H1 (cell line): ENCODE measurements at regions not wholly inside any gene's neighbourhood (a gene's known extent, or its start where the extent isn't known, plus 50 kb on each side); places are given as distances from the start of the nearest gene placed in this dataset.

Experiments
- CTCF ChIA-PET: fragments of 300-600 bp; sonication (Branson Sonifier 250); formaldehyde crosslinking; loops from one replicate; lab custom pipeline; 2021; ENCODE audit not compliant: partially characterized antibody; lab: Charles Lee
- POLR2A ChIA-PET: fragments of 300-600 bp; sonication (Branson Sonifier 250); formaldehyde crosslinking; loops from one replicate; lab custom pipeline; 2021; ENCODE audit warnings: inconsistent platforms; ENCODE audit not compliant: partially characterized antibody; lab: Charles Lee
- DNase-seq, 2 experiments: peaks; one replicate each; pipeline versions ENCODE4 v3.0.0 to v3.0.0-alpha.2; 2010 to 2022; ENCODE audit warnings: low spot score in 2 of 2, low read depth in 1 of 2, mixed read lengths in 1 of 2
- FAIRE-seq: peaks from 2 replicates; lab custom pipeline; 2011; peaks lifted over from hg19 to GRCh38; lab: Jason Lieb, UNC
- H2AFZ ChIP-seq: 2 replicates; pipeline ENCODE4 v1.8.1; 2012; ENCODE audit warnings: low read length, inconsistent platforms
- H2AK5ac ChIP-seq: 2 replicates; pipeline ENCODE4 v1.6.1; 2013; ENCODE audit warnings: low read depth, low read length
- H2BK120ac ChIP-seq: replicated peaks from 2 replicates; pipeline ENCODE3; 2013; ENCODE audit warnings: low read depth, low read length, inconsistent platforms
- H2BK12ac ChIP-seq: 2 replicates; pipeline ENCODE4 v1.6.1; 2013; ENCODE audit warnings: low read depth, low read length
- H2BK15ac ChIP-seq: 2 replicates; pipeline ENCODE4 v1.6.1; 2013; ENCODE audit warnings: low read length
- H2BK20ac ChIP-seq: 2 replicates; pipeline ENCODE4 v1.6.1; 2013; ENCODE audit warnings: low read length
- H2BK5ac ChIP-seq: 2 replicates; pipeline ENCODE4 v1.6.1; 2013; ENCODE audit warnings: low read depth, low read length
- H3K14ac ChIP-seq: 2 replicates; pipeline ENCODE4 v1.6.1; 2013; ENCODE audit warnings: inconsistent platforms; ENCODE audit not compliant: insufficient read length
- H3K18ac ChIP-seq: 2 replicates; pipeline ENCODE4 v1.6.1; 2013; ENCODE audit warnings: low read length; ENCODE audit errors: extremely low read depth
- H3K23ac ChIP-seq: 2 replicates; pipeline ENCODE4 v1.6.1; 2013; ENCODE audit warnings: inconsistent platforms; ENCODE audit not compliant: insufficient read length
- H3K23me2 ChIP-seq: 2 replicates; pipeline ENCODE4 v1.6.1; 2013; ENCODE audit warnings: low read depth, low read length
- H3K27ac ChIP-seq: 2 replicates; pipeline ENCODE4 v1.6.1; 2011; ENCODE audit warnings: low read depth, low read length, inconsistent platforms
- H3K27me3 ChIP-seq, 4 experiments: replicated peaks in 1 of 4; 1 replicate in 1 of 4; 2 replicates in 3 of 4; pipeline versions ENCODE4 v1.6.1 to v1.8.1; 2011 to 2013; ENCODE audit warnings: low read length in 3 of 4, mild to moderate bottlenecking in 3 of 4, inconsistent platforms in 2 of 4, mixed read lengths in 2 of 4, moderate library complexity in 1 of 4; ENCODE audit not compliant: control insufficient read depth in 3 of 4, insufficient read depth in 3 of 4; ENCODE audit errors: extremely low read depth in 1 of 4
- H3K36me3 ChIP-seq, 4 experiments: 2 replicates each; pipeline versions ENCODE4 v1.6.1 to v1.8.1; 2011 to 2013; ENCODE audit warnings: mild to moderate bottlenecking in 4 of 4, low read length in 3 of 4, moderate library complexity in 2 of 4, control low read depth in 1 of 4, inconsistent platforms in 1 of 4; ENCODE audit not compliant: insufficient read depth in 4 of 4, control insufficient read depth in 2 of 4
- H3K4ac ChIP-seq: replicated peaks from 2 replicates; pipeline ENCODE3; 2013; ENCODE audit warnings: low read length, low read depth, mixed read lengths, inconsistent platforms; ENCODE audit not compliant: insufficient read length
- H3K4me1 ChIP-seq, 4 experiments: replicated peaks in 1 of 4; 1 replicate in 1 of 4; 2 replicates in 3 of 4; pipeline versions ENCODE4 v1.6.1 to v1.8.1; 2011 to 2013; ENCODE audit warnings: low read length in 3 of 4, inconsistent platforms in 2 of 4, mixed read lengths in 1 of 4; ENCODE audit not compliant: insufficient read depth in 4 of 4, control insufficient read depth in 3 of 4
- H3K4me2 ChIP-seq, 2 experiments: 2 replicates each; pipeline versions ENCODE4 v1.6.1 to v1.8.1; 2011 to 2013; ENCODE audit warnings: low read depth in 2 of 2, low read length in 2 of 2, control low read depth in 1 of 2, inconsistent platforms in 1 of 2, mild to moderate bottlenecking in 1 of 2; ENCODE audit not compliant: insufficient read depth in 1 of 2
- H3K4me3 ChIP-seq, 4 experiments: fragments of 200-600, 300-600 bp in 1 of 4; sonication (generic), shearing (Covaris generic), sonication (Bioruptor Twin) in 1 of 4; 2 replicates each; pipeline versions ENCODE4 v1.5.1 to v1.8.1; 2011 to 2016; ENCODE audit warnings: low read length in 4 of 4, low read depth in 3 of 4, control low read depth in 2 of 4, inconsistent platforms in 2 of 4, mild to moderate bottlenecking in 2 of 4, mixed read lengths in 1 of 4, moderate library complexity in 1 of 4; ENCODE audit not compliant: insufficient read depth in 2 of 4; ENCODE audit errors: extremely low read depth in 1 of 4
- H3K56ac ChIP-seq: replicated peaks from 2 replicates; pipeline ENCODE3; 2013; ENCODE audit warnings: low read depth, mild to moderate bottlenecking, mixed read lengths, low read length, inconsistent platforms; ENCODE audit not compliant: insufficient read length
- H3K79me1 ChIP-seq: 2 replicates; pipeline ENCODE4 v1.6.1; 2013; ENCODE audit warnings: low read depth, low read length, control low read depth
- H3K79me2 ChIP-seq, 2 experiments: 2 replicates each; pipeline versions ENCODE4 v1.6.1 to v1.8.1; 2012 to 2013; ENCODE audit warnings: low read length in 2 of 2, mild to moderate bottlenecking in 2 of 2, inconsistent platforms in 1 of 2; ENCODE audit not compliant: insufficient read depth in 2 of 2, control insufficient read depth in 1 of 2
- H3K9ac ChIP-seq, 4 experiments: replicated peaks in 1 of 4; 1 replicate in 1 of 4; 2 replicates in 3 of 4; pipeline versions ENCODE4 v1.6.1 to v1.8.1; 2011 to 2013; ENCODE audit warnings: low read depth in 3 of 4, low read length in 3 of 4, control low read depth in 2 of 4, mild to moderate bottlenecking in 2 of 4, moderate library complexity in 2 of 4, inconsistent platforms in 1 of 4; ENCODE audit errors: extremely low read depth in 1 of 4
- H3K9me3 ChIP-seq, 2 experiments: 2 replicates each; pipeline versions ENCODE4 v1.6.1 to v1.8.1; 2012 to 2013; ENCODE audit warnings: mild to moderate bottlenecking in 2 of 2, moderate library complexity in 2 of 2, control low read depth in 1 of 2, inconsistent platforms in 1 of 2, low read depth in 1 of 2, low read length in 1 of 2, mixed read lengths in 1 of 2; ENCODE audit not compliant: insufficient read depth in 2 of 2
- H4K20me1 ChIP-seq, 2 experiments: replicated peaks in 1 of 2; 2 replicates each; pipeline versions ENCODE3 to v1.8.1; 2011 to 2013; ENCODE audit warnings: inconsistent platforms in 2 of 2, low read length in 2 of 2, mild to moderate bottlenecking in 1 of 2; ENCODE audit not compliant: insufficient read depth in 2 of 2, control insufficient read depth in 1 of 2
- H4K5ac ChIP-seq: 2 replicates; pipeline ENCODE4 v1.6.1; 2013; ENCODE audit warnings: low read length, low read depth, mixed read lengths, inconsistent platforms; ENCODE audit not compliant: insufficient read length
- H4K8ac ChIP-seq: 2 replicates; pipeline ENCODE4 v1.8.0; 2013; ENCODE audit warnings: mild to moderate bottlenecking, moderate library complexity, low read length, inconsistent platforms; ENCODE audit not compliant: insufficient read depth; ENCODE audit errors: extremely low read depth
- H4K91ac ChIP-seq: replicated peaks from 2 replicates; pipeline ENCODE3; 2013; ENCODE audit warnings: low read length, mixed read lengths, inconsistent platforms; ENCODE audit not compliant: insufficient read length
- CHD1 ChIP-seq: IDR thresholded peaks from 2 replicates; pipeline ENCODE4 v1.6.1; 2012; ENCODE audit warnings: low read depth, low read length, improper control_type of control experiment
- CREB1 ChIP-seq: IDR thresholded peaks from 2 replicates; pipeline ENCODE4 v1.6.1; 2012; ENCODE audit warnings: inconsistent platforms
- HDAC6 ChIP-seq: IDR thresholded peaks from one replicate; pipeline ENCODE4 v1.7.1; 2012; ENCODE audit warnings: low read depth, mild to moderate bottlenecking, inconsistent platforms, low read length, moderate library complexity
- WGBS, 2 experiments: shearing (Covaris generic) in 1 of 2; methylation state at CpG; one replicate each; pipeline versions ENCODE4 v1.1.6 to v1.1.7; 2013 to 2015; ENCODE audit warnings: low lambda C conversion rate in 2 of 2, mixed read lengths in 2 of 2, inconsistent platforms in 1 of 2, low coverage in 1 of 2, missing lambda C conversion rate in 1 of 2; ENCODE audit not compliant: insufficient replicate concordance in 2 of 2, insufficient coverage in 1 of 2, insufficient read length in 1 of 2; ENCODE audit errors: extremely low coverage in 1 of 2, missing lambda C conversion rate in 1 of 2; 5-methylcytosine and 5-hydroxymethylcytosine counted together

GRCh38 chr5:117414926-117415325 lies 840.3 kb upstream of the SEMA6A start:
- no peak overlapping the region for H4K8ac ChIP-seq
- TF ChIP-seq HDAC6 = no peak
- no peak for TF ChIP-seq CHD1
- no peak for TF ChIP-seq CREB1
- no peak overlapping the region for H2BK20ac ChIP-seq
- no peak for FAIRE-seq
- no peak overlapping the region for H3K18ac ChIP-seq
- H2AFZ ChIP-seq = no peak overlapping the region
- H2BK12ac ChIP-seq = no peak overlapping the region
- H4K5ac ChIP-seq = no peak overlapping the region
- no peak overlapping the region for H2AK5ac ChIP-seq
- H3K14ac ChIP-seq = no peak overlapping the region
- no peak overlapping the region for H3K4me2 ChIP-seq
- no peak overlapping the region for H3K56ac ChIP-seq
- no peaks in the 10 kb centered on the region for H3K79me1 ChIP-seq
- ChIA-PET CTCF (interaction anchor here (0.6 kb wide), 1 partner anchor 62 kb away, joined by 3 read pairs; no protein-coding TSS in a partner anchor), POLR2A (no interaction called here)
- no peak overlapping the region for H3K23ac ChIP-seq
- no peaks in the 10 kb centered on the region for H3K23me2 ChIP-seq
- H4K91ac ChIP-seq = no peak overlapping the region
- H3K27ac ChIP-seq = no peak overlapping the region
- H3K27me3 ChIP-seq = no peaks in the 10 kb centered on the region
- no peak overlapping the region for H3K4ac ChIP-seq
- H2BK15ac ChIP-seq = no peak overlapping the region
- H3K79me2 ChIP-seq = no peaks in the 10 kb centered on the region
- H3K36me3 ChIP-seq = no peaks in the 10 kb centered on the region
- no peak overlapping the region for H2BK120ac ChIP-seq
- no peaks in the 10 kb centered on the region for H3K9me3 ChIP-seq
- DNase-seq = no peak
- H2BK5ac ChIP-seq = no peak overlapping the region
- no peak overlapping the region for H3K4me3 ChIP-seq
- H3K9ac ChIP-seq = no peak overlapping the region
- 91% methylated on average over 1 of the region's 1 CpG; no CpG with 5 or more reads in 1 of the 2 experiments for WGBS, 2 experiments
- no peaks in the 10 kb centered on the region for H3K4me1 ChIP-seq
- no peaks in the 10 kb centered on the region for H4K20me1 ChIP-seq
